ENCODE measurements at regions not wholly inside any gene's neighbourhood (a gene's known extent, or its start where the extent isn't known, plus 50 kb on each side); places are given as distances from the start of the nearest gene placed in this dataset.

- H3K27ac Mint-ChIP-seq = no peak overlapping the region
- no peaks in the 10 kb centered on the region for H3K4me1 Mint-ChIP-seq
- Histone ChIP-seq H3K9me3 (no peaks in the 10 kb centered on the region), H3K27ac (ENCODE audit: low read length) (no peak overlapping the region), H3K27me3 (replicated peaks in 1 of 2; ENCODE audit: control insufficient read depth in 2 of 2, extremely low read depth in 1 of 2, insufficient read depth in 2 of 2, low read length in 1 of 2) (no peaks in the 10 kb centered on the region), H3K36me3 (ENCODE audit: control insufficient read depth in 2 of 2, extremely low read depth in 1 of 2, insufficient read depth in 1 of 2, low read length in 1 of 2) (no peaks in the 10 kb centered on the region), H3K4me1 (ENCODE audit: control insufficient read depth in 1 of 2, extremely low read depth in 1 of 2, insufficient read depth in 2 of 2, low read length in 2 of 2) (no peaks in the 10 kb centered on the region), H3K4me3 (ENCODE audit: control insufficient read depth in 1 of 2, extremely low read depth in 1 of 2, low read length in 1 of 2) (no peak overlapping the region)
- DNase-seq = no peak
- H3K9me3 Mint-ChIP-seq = peaks cover 0 to 4% (median 0%) of the 10 kb centered on the region in 3 donors
- ChIA-PET CTCF (no interaction called here), POLR2A (no interaction called here)
- no peaks in the 10 kb centered on the region for H3K27me3 Mint-ChIP-seq
- no peaks in the 10 kb centered on the region for H3K36me3 Mint-ChIP-seq
- no peak for ATAC-seq (replicated peaks in 1 of 4)
- no peak overlapping the region for H3K4me3 Mint-ChIP-seq
Measured at GRCh38 chr14:43031598-43031997, 1424.9 kb downstream of the LRFN5 start.

DNA sequence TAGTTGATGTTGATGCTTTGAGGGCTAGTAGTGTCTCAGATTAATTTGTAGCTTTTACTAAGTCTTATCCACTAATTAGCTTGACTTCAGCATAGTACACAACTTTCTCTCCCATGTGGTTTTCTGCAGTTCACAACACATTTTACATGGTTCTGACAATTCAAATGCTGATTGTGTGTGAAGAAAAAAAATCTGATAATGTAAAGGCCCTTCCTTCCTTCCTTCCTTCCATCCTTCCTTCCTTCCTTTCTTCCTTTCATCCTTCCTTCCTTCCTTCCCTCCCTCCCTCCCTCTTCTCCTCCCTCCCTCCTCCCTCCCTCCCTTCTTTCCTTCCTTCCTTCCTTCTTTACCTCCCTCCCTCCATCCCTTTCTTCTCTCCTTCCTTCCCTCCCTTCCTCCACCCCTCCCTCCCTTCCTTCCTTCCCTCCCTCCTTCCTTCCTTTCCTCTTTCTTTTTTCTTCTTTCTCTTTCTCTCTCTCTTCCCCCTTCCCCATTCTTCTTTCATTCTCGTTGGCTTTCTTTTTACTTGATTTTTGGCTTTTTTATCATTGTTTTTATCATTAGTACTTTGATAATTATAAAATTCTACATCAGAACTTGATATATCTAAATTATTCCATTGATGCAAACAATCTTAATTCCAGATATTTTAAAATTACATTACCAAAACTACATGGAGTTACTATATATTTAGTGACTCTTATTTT, 1415.6 kb downstream of the LRFN5 start:
- Mint-ChIP-seq H3K36me3 (no peaks in the 10 kb centered on the region), H3K27me3 (no peaks in the 10 kb centered on the region), H3K9me3 (peaks cover 8 to 15% (median 13%) of the 10 kb centered on the region in 3 donors), H3K4me1 (no peaks in the 10 kb centered on the region), H3K27ac (no peak overlapping the region), H3K4me3 (no peak overlapping the region)
- Histone ChIP-seq H3K4me1 (ENCODE audit: control insufficient read depth in 1 of 2, extremely low read depth in 1 of 2, insufficient read depth in 2 of 2, low read length in 2 of 2) (no peaks in the 10 kb centered on the region), H3K9me3 (no peaks in the 10 kb centered on the region), H3K27ac (ENCODE audit: low read length) (no peak overlapping the region), H3K36me3 (ENCODE audit: control insufficient read depth in 2 of 2, extremely low read depth in 1 of 2, insufficient read depth in 1 of 2, low read length in 1 of 2) (no peaks in the 10 kb centered on the region), H3K27me3 (replicated peaks in 1 of 2; ENCODE audit: control insufficient read depth in 2 of 2, extremely low read depth in 1 of 2, insufficient read depth in 2 of 2, low read length in 1 of 2) (no peaks in the 10 kb centered on the region), H3K4me3 (ENCODE audit: control insufficient read depth in 1 of 2, extremely low read depth in 1 of 2, low read length in 1 of 2) (no peak overlapping the region)
- CTCF ChIA-PET = no interaction called here
- no CpG with 5 or more reads among the region's 1 CpG for WGBS (ENCODE audit: insufficient coverage)
- POLR2A ChIA-PET = no interaction called here
- DNase-seq (no peak), ATAC-seq (replicated peaks in 1 of 4) (no peak)

DNA sequence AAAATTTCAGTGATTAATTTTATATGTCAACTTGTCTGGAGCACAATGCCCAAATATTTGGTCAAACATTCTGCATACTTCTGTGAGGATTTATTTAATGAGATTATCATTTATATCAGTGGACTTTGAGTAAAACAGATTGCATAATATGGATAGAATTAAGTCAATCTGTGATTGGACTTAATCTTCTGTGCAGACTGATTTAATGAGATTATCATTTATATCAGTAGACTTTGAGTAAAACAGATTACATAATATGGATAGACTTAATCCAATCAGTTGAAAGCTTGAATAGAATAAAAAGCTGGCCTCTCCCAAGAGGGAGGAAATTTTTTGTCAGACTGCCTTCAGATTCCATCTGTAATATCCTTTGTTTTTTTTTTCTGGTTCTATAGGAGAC, 1413.2 kb downstream of the LRFN5 start:
- H3K4me1 Mint-ChIP-seq = no peaks in the 10 kb centered on the region
- no peak overlapping the region for H3K27ac Mint-ChIP-seq
- Histone ChIP-seq H3K4me1 (ENCODE audit: control insufficient read depth in 1 of 2, extremely low read depth in 1 of 2, insufficient read depth in 2 of 2, low read length in 2 of 2) (no peaks in the 10 kb centered on the region), H3K4me3 (ENCODE audit: control insufficient read depth in 1 of 2, extremely low read depth in 1 of 2, low read length in 1 of 2) (no peak overlapping the region), H3K36me3 (ENCODE audit: control insufficient read depth in 2 of 2, extremely low read depth in 1 of 2, insufficient read depth in 1 of 2, low read length in 1 of 2) (no peaks in the 10 kb centered on the region), H3K27ac (ENCODE audit: low read length) (no peak overlapping the region), H3K9me3 (peaks cover 2% of the 10 kb centered on the region), H3K27me3 (replicated peaks in 1 of 2; ENCODE audit: control insufficient read depth in 2 of 2, extremely low read depth in 1 of 2, insufficient read depth in 2 of 2, low read length in 1 of 2) (no peaks in the 10 kb centered on the region)
- DNase-seq (no peak), ATAC-seq (replicated peaks in 1 of 4) (no peak)
- ChIA-PET CTCF (no interaction called here), POLR2A (no interaction called here)
- H3K27me3 Mint-ChIP-seq = no peaks in the 10 kb centered on the region
- H3K4me3 Mint-ChIP-seq = no peak overlapping the region
- H3K36me3 Mint-ChIP-seq = no peaks in the 10 kb centered on the region
- peaks cover 8 to 15% (median 12%) of the 10 kb centered on the region in 3 donors for H3K9me3 Mint-ChIP-seq

DNA sequence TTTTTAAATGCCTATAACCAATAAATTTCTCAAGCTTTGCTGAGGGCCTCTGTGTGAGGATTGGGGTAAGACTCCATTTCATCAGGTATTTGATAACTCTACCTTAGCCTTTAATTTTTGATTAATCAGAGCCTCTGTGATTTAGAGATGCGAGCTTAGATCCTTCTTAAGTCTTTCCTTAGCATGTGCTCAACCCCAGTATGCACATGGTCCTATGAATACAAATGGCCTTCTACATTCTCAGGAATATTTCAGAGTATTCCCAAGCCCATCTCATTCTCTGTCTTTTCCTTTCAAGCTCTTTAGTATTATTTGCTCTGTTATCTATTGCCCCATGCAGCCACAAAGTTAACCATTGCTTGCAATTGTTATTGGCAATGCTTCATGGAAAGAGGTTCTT, 1407.7 kb downstream of the LRFN5 start:
- no CpG with 5 or more reads among the region's 1 CpG for WGBS (ENCODE audit: insufficient coverage)
- peaks cover 2% of the 10 kb centered on the region for H3K9me3 ChIP-seq
- H3K36me3 Mint-ChIP-seq = no peaks in the 10 kb centered on the region

DNA sequence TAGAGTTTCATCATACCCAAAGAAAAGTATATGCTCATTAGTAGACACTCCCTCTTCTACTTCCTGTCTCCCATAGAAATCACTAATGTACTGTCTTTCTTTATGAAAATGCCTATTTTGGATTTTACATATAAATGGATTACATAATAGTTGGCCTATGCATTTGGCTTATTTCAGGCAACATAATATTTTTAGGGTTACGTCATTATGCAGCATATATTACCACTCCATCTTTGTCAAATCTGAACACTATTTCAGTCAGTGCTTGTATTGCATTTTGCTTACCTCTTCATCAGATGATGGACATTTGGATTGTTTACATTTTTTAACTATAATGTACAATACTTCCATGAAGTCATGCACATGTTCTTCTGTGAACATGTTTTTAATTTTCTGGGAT, 1406.1 kb downstream of the LRFN5 start:
- ChIA-PET POLR2A (no interaction called here), CTCF (no interaction called here)
- Mint-ChIP-seq H3K4me3 (no peak overlapping the region), H3K36me3 (no peaks in the 10 kb centered on the region), H3K4me1 (no peaks in the 10 kb centered on the region), H3K27me3 (no peaks in the 10 kb centered on the region), H3K9me3 (peaks cover 6 to 30% (median 16%) of the 10 kb centered on the region in 3 donors), H3K27ac (no peak overlapping the region)
- WGBS (ENCODE audit: insufficient coverage) = no CpG with 5 or more reads among the region's 1 CpG
- ATAC-seq (replicated peaks in 1 of 4) (no peak), DNase-seq (no peak)
- no peaks in the 10 kb centered on the region for H3K4me1 ChIP-seq (ENCODE audit: control insufficient read depth in 1 of 2, extremely low read depth in 1 of 2, insufficient read depth in 2 of 2, low read length in 2 of 2)
- H3K9me3 ChIP-seq = peaks cover 2% of the 10 kb centered on the region
- no peak overlapping the region for H3K27ac ChIP-seq (ENCODE audit: low read length)
- no peak overlapping the region for H3K4me3 ChIP-seq (ENCODE audit: control insufficient read depth in 1 of 2, extremely low read depth in 1 of 2, low read length in 1 of 2)
- no peaks in the 10 kb centered on the region for H3K27me3 ChIP-seq (replicated peaks in 1 of 2; ENCODE audit: control insufficient read depth in 2 of 2, extremely low read depth in 1 of 2, insufficient read depth in 2 of 2, low read length in 1 of 2)
- no peaks in the 10 kb centered on the region for H3K36me3 ChIP-seq (ENCODE audit: control insufficient read depth in 2 of 2, extremely low read depth in 1 of 2, insufficient read depth in 1 of 2, low read length in 1 of 2)

More for the DNA sequence above, 1407.7 kb downstream of the LRFN5 start:
- Mint-ChIP-seq H3K9me3 (peaks cover 0 to 20% (median 13%) of the 10 kb centered on the region in 3 donors), H3K27me3 (no peaks in the 10 kb centered on the region), H3K4me1 (no peaks in the 10 kb centered on the region), H3K4me3 (no peak overlapping the region), H3K27ac (no peak overlapping the region)
- Histone ChIP-seq H3K27ac (ENCODE audit: low read length) (no peak overlapping the region), H3K4me3 (ENCODE audit: control insufficient read depth in 1 of 2, extremely low read depth in 1 of 2, low read length in 1 of 2) (no peak overlapping the region), H3K27me3 (replicated peaks in 1 of 2; ENCODE audit: control insufficient read depth in 2 of 2, extremely low read depth in 1 of 2, insufficient read depth in 2 of 2, low read length in 1 of 2) (no peaks in the 10 kb centered on the region), H3K4me1 (ENCODE audit: control insufficient read depth in 1 of 2, extremely low read depth in 1 of 2, insufficient read depth in 2 of 2, low read length in 2 of 2) (no peaks in the 10 kb centered on the region), H3K36me3 (ENCODE audit: control insufficient read depth in 2 of 2, extremely low read depth in 1 of 2, insufficient read depth in 1 of 2, low read length in 1 of 2) (no peaks in the 10 kb centered on the region)
- DNase-seq = no peak
- ChIA-PET POLR2A (no interaction called here), CTCF (no interaction called here)
- no peak for ATAC-seq (replicated peaks in 1 of 4)

DNA sequence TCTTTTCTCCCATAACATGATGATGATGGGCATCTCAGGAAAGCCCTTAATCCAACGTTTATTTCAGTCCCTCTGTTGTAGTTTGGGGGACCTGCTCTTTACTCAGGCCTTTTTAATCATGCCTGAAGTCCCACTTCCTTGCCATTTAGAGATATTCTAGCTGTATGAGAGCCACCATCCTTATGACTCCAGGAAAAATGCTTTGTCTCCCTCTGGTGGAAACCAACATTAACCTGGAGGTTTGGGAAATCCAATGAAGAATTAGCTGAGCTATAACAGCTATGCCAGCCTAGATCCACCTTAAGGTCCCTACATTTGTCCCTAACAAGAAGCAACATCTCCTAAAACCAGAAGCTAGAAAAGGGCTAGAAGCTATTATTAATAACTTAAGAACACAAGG, 1399.1 kb downstream of the LRFN5 start:
- WGBS (ENCODE audit: insufficient coverage) = no CpG with 5 or more reads among the region's 1 CpG
- no peak for ATAC-seq (replicated peaks in 1 of 4)

GRCh38 chr14:43003845-43004244, 1397.2 kb downstream of the LRFN5 start:
- peaks cover 3% of the 10 kb centered on the region for H3K9me3 ChIP-seq
- no peak overlapping the region for H3K4me3 Mint-ChIP-seq
- no peaks in the 10 kb centered on the region for H3K27me3 Mint-ChIP-seq
- no peak overlapping the region for H3K27ac ChIP-seq (ENCODE audit: low read length)
- no peak overlapping the region for H3K4me3 ChIP-seq (ENCODE audit: control insufficient read depth in 1 of 2, extremely low read depth in 1 of 2, low read length in 1 of 2)
- no peaks in the 10 kb centered on the region for H3K4me1 Mint-ChIP-seq
- ATAC-seq (replicated peaks in 1 of 4) = no peak
- no peak for DNase-seq
- peaks cover 27 to 48% (median 46%) of the 10 kb centered on the region in 3 donors for H3K9me3 Mint-ChIP-seq
- ChIA-PET CTCF (no interaction called here), POLR2A (no interaction called here)
- no peaks in the 10 kb centered on the region for H3K36me3 ChIP-seq (ENCODE audit: control insufficient read depth in 2 of 2, extremely low read depth in 1 of 2, insufficient read depth in 1 of 2, low read length in 1 of 2)
- 80% methylated on average over 1 of the region's 3 CpGs for WGBS (ENCODE audit: insufficient coverage)
- H3K4me1 ChIP-seq (ENCODE audit: control insufficient read depth in 1 of 2, extremely low read depth in 1 of 2, insufficient read depth in 2 of 2, low read length in 2 of 2) = no peaks in the 10 kb centered on the region
- H3K27me3 ChIP-seq (replicated peaks in 1 of 2; ENCODE audit: control insufficient read depth in 2 of 2, extremely low read depth in 1 of 2, insufficient read depth in 2 of 2, low read length in 1 of 2) = no peaks in the 10 kb centered on the region
- no peak overlapping the region for H3K27ac Mint-ChIP-seq
- H3K36me3 Mint-ChIP-seq = no peaks in the 10 kb centered on the region

More for the DNA sequence above, 1399.1 kb downstream of the LRFN5 start:
- no peak for DNase-seq
- no peaks in the 10 kb centered on the region for H3K4me1 Mint-ChIP-seq
- no peak overlapping the region for H3K27ac Mint-ChIP-seq
- no peak overlapping the region for H3K27ac ChIP-seq (ENCODE audit: low read length)
- H3K4me3 Mint-ChIP-seq = no peak overlapping the region
- no peaks in the 10 kb centered on the region for H3K36me3 ChIP-seq (ENCODE audit: control insufficient read depth in 2 of 2, extremely low read depth in 1 of 2, insufficient read depth in 1 of 2, low read length in 1 of 2)
- peaks cover 3% of the 10 kb centered on the region for H3K9me3 ChIP-seq
- H3K4me1 ChIP-seq (ENCODE audit: control insufficient read depth in 1 of 2, extremely low read depth in 1 of 2, insufficient read depth in 2 of 2, low read length in 2 of 2) = no peaks in the 10 kb centered on the region
- H3K36me3 Mint-ChIP-seq = no peaks in the 10 kb centered on the region
- ChIA-PET CTCF (no interaction called here), POLR2A (no interaction called here)
- no peak overlapping the region for H3K4me3 ChIP-seq (ENCODE audit: control insufficient read depth in 1 of 2, extremely low read depth in 1 of 2, low read length in 1 of 2)
- peaks cover 32 to 48% (median 43%) of the 10 kb centered on the region in 3 donors for H3K9me3 Mint-ChIP-seq
- H3K27me3 ChIP-seq (replicated peaks in 1 of 2; ENCODE audit: control insufficient read depth in 2 of 2, extremely low read depth in 1 of 2, insufficient read depth in 2 of 2, low read length in 1 of 2) = no peaks in the 10 kb centered on the region
- H3K27me3 Mint-ChIP-seq = no peaks in the 10 kb centered on the region
